Ishikawa (cell line): ENCODE measurements at regions not wholly inside any gene's neighbourhood (a gene's known extent, or its start where the extent isn't known, plus 50 kb on each side); places are given as distances from the start of the nearest gene placed in this dataset.

ENCODE experiments used
- EP300 ChIP-seq: IDR thresholded peaks from 2 replicates; pipeline ENCODE4 v1.6.1; 2012; ENCODE audit warnings: borderline replicate concordance
- FOXM1 ChIP-seq: IDR thresholded peaks from 2 replicates; pipeline ENCODE4 v1.6.1; 2012; ENCODE audit warnings: low read depth, borderline replicate concordance
- RAD21 ChIP-seq: IDR thresholded peaks from 2 replicates; pipeline ENCODE4 v1.6.1; 2012; ENCODE audit warnings: low read depth
- TAF1 ChIP-seq: IDR thresholded peaks from 2 replicates; pipeline ENCODE4 v1.6.1; 2012; ENCODE audit warnings: low read depth, mild to moderate bottlenecking
- TCF12 ChIP-seq: IDR thresholded peaks from 2 replicates; pipeline ENCODE4 v1.6.1; 2012; ENCODE audit warnings: low read depth
- YY1 ChIP-seq: IDR thresholded peaks from 2 replicates; pipeline ENCODE4 v1.6.1; 2012; ENCODE audit warnings: low read depth
- TF ChIP-seq, protein P1 (sequence below): IDR thresholded peaks from 2 replicates; pipeline ENCODE4 v1.6.1; 2012
- TF ChIP-seq, protein P2 (sequence below): IDR thresholded peaks from 2 replicates; pipeline ENCODE4 v1.6.1; 2012

GRCh38 chrX:4708970-4709760 lies 995.7 kb upstream of the PRKX start:
- no peak for TF ChIP-seq YY1
- TF ChIP-seq EP300: no peak
- no peak for TF ChIP-seq RAD21
- TF ChIP-seq FOXM1: no peak
- TF ChIP-seq, protein P1, sequence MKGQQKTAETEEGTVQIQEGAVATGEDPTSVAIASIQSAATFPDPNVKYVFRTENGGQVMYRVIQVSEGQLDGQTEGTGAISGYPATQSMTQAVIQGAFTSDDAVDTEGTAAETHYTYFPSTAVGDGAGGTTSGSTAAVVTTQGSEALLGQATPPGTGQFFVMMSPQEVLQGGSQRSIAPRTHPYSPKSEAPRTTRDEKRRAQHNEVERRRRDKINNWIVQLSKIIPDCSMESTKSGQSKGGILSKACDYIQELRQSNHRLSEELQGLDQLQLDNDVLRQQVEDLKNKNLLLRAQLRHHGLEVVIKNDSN: no peak
- TF ChIP-seq, protein P2, sequence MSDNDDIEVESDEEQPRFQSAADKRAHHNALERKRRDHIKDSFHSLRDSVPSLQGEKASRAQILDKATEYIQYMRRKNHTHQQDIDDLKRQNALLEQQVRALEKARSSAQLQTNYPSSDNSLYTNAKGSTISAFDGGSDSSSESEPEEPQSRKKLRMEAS: no peak
- TF ChIP-seq TAF1: no peak
- no peak for TF ChIP-seq TCF12
